A549 (cell line): ENCODE measurements at regions not wholly inside any gene's neighbourhood (a gene's known extent, or its start where the extent isn't known, plus 50 kb on each side); places are given as distances from the start of the nearest gene placed in this dataset.
A peak's percentile ranks its signal among the peaks of the same experiment; 100 is the strongest.

Experiments
- ATAC-seq, 2 experiments: fragments of 200-7000 bp in 1 of 2; fragments of >200 bp in 1 of 2; cut with Nextera tagmentation in 1 of 2; cut with Tn5 transposase in 1 of 2; 3 replicates each; pipeline versions ENCODE4 v1.8.0 to v1.9.1; 2018 to 2020; ENCODE audit warnings: mild to moderate bottlenecking in 1 of 2, moderate library complexity in 1 of 2
- CTCF ChIA-PET: fragments of 300-600 bp; sonication (Branson Sonifier 250); formaldehyde crosslinking; extraction: SDS; loops from one replicate; lab custom pipeline; 2021; ENCODE audit warnings: antibody characterized with exemption, inconsistent platforms; lab: Yijun Ruan, JAX
- POLR2A ChIA-PET: fragments of 350-600 bp; formaldehyde crosslinking; extraction: SDS; loops from one replicate; lab custom pipeline; 2021; ENCODE audit warnings: antibody characterized with exemption, inconsistent platforms; lab: Yijun Ruan, JAX
- DNase-seq, 2 experiments: peaks; one replicate each; pipeline versions ENCODE4 v3.0.0 to v3.0.0-alpha.2; 2011 to 2016; ENCODE audit warnings: low read depth in 1 of 2, low spot score in 1 of 2
- FAIRE-seq: peaks from 2 replicates; lab custom pipeline; 2011; peaks lifted over from hg19 to GRCh38; lab: Jason Lieb, UNC
- H3K27ac ChIP-seq, 2 experiments: fragments of >200 bp; sonication (Bioruptor Twin); formaldehyde crosslinking; 3 replicates each; pipeline ENCODE4 v1.5.1; 2016 to 2017
- H3K4me1 ChIP-seq: fragments of >200 bp; sonication (Bioruptor Twin); formaldehyde crosslinking; 3 replicates; pipeline ENCODE4 v1.6.1; 2016
- H3K4me2 ChIP-seq: fragments of >200 bp; sonication (Bioruptor Twin); formaldehyde crosslinking; 3 replicates; pipeline ENCODE4 v1.6.1; 2016
- H3K4me3 ChIP-seq: fragments of >200 bp; sonication (Bioruptor Twin); formaldehyde crosslinking; 3 replicates; pipeline ENCODE4 v1.5.1; 2016
- H3K9me3 ChIP-seq: fragments of >200 bp; sonication (Bioruptor Twin); formaldehyde crosslinking; 3 replicates; pipeline ENCODE4 v1.6.1; 2016
- CBX2 ChIP-seq: fragments of 200-600 bp; sonication (generic); IDR thresholded peaks from 2 replicates; pipeline ENCODE4 v1.6.1; 2016; ENCODE audit warnings: low read depth, mild to moderate bottlenecking, borderline replicate concordance
- CHD2 ChIP-seq: fragments of 150-350 bp; IDR thresholded peaks from 2 replicates; pipeline ENCODE4 v1.6.1; 2014; ENCODE audit warnings: low read length; ENCODE audit not compliant: partially characterized antibody
- EHF ChIP-seq: fragments of 250-450 bp; sonication (Bioruptor Pico); IDR thresholded peaks from 2 replicates; pipeline ENCODE4 v1.5.0; 2020; ENCODE audit warnings: mild to moderate bottlenecking
- FOSB ChIP-seq: fragments of 250-450 bp; sonication (Bioruptor Pico); IDR thresholded peaks from 2 replicates; pipeline ENCODE4 v1.5.0; 2020; ENCODE audit warnings: mild to moderate bottlenecking, moderate library complexity
- JUNB ChIP-seq: fragments of >200 bp; sonication (Bioruptor Twin); formaldehyde crosslinking; IDR thresholded peaks from 2 replicates; pipeline ENCODE4 v1.6.1; 2016
- KDM1A ChIP-seq: fragments of 200-600 bp; sonication (generic); IDR thresholded peaks from 2 replicates; pipeline ENCODE4 v1.6.1; 2016; ENCODE audit warnings: low read depth, mild to moderate bottlenecking
- MAFK ChIP-seq: fragments of 450-650 bp; IDR thresholded peaks from 2 replicates; pipeline ENCODE4 v1.6.1; 2014; ENCODE audit not compliant: partially characterized antibody
- MAZ ChIP-seq: fragments of 150-350 bp; IDR thresholded peaks from 2 replicates; pipeline ENCODE4 v1.6.1; 2014; ENCODE audit warnings: antibody characterized with exemption, low read depth, low read length, borderline replicate concordance
- NFE2L2 ChIP-seq: fragments of 150-350 bp; conservative IDR thresholded peaks from 2 replicates; pipeline ENCODE4 v1.6.1; 2014; ENCODE audit warnings: low read length
- PBX3 ChIP-seq: IDR thresholded peaks from 2 replicates; pipeline ENCODE4 v1.6.1; 2012
- POLR2A ChIP-seq: IDR thresholded peaks from 2 replicates; pipeline ENCODE4 v1.6.1; 2012; ENCODE audit warnings: mild to moderate bottlenecking, low read length
- POLR2AphosphoS2 ChIP-seq: conservative IDR thresholded peaks from 2 replicates; pipeline ENCODE4 v1.6.1; 2012; ENCODE audit warnings: low read length, improper control_type of control experiment, inconsistent platforms
- RARB ChIP-seq: fragments of 250-450 bp; sonication (Bioruptor Pico); IDR thresholded peaks from 2 replicates; pipeline ENCODE4 v1.8.0; 2021; ENCODE audit warnings: mild to moderate bottlenecking, moderate library complexity
- RCOR1 ChIP-seq: fragments of 150-350 bp; IDR thresholded peaks from 2 replicates; pipeline ENCODE4 v1.6.1; 2014; ENCODE audit warnings: antibody characterized with exemption, low read length, low read depth
- SMC3 ChIP-seq: fragments of >200 bp; sonication (Bioruptor Twin); formaldehyde crosslinking; IDR thresholded peaks from 3 replicates; pipeline ENCODE4 v1.6.1; 2018; ENCODE audit warnings: inconsistent platforms
- WGBS: methylation state at CpG from one replicate; pipeline ENCODE4 v1.1.6; 2017; ENCODE audit errors: missing lambda C conversion rate; 5-methylcytosine and 5-hydroxymethylcytosine counted together
- TF ChIP-seq, protein P1 (sequence below): fragments of 200-600 bp; sonication (generic); IDR thresholded peaks from 2 replicates; pipeline ENCODE4 v1.6.1; 2016; ENCODE audit warnings: antibody characterized with exemption, mild to moderate bottlenecking, moderate library complexity
- TF ChIP-seq, protein P2 (sequence below): fragments of >200 bp; sonication (Bioruptor Twin); formaldehyde crosslinking; IDR thresholded peaks from 2 replicates; pipeline ENCODE4 v1.6.1; 2016
- TF ChIP-seq, protein P3 (sequence below): fragments of 150-350 bp; IDR thresholded peaks from 2 replicates; pipeline ENCODE4 v1.6.1; 2014; ENCODE audit warnings: low read depth, mild to moderate bottlenecking, low read length

DNA sequence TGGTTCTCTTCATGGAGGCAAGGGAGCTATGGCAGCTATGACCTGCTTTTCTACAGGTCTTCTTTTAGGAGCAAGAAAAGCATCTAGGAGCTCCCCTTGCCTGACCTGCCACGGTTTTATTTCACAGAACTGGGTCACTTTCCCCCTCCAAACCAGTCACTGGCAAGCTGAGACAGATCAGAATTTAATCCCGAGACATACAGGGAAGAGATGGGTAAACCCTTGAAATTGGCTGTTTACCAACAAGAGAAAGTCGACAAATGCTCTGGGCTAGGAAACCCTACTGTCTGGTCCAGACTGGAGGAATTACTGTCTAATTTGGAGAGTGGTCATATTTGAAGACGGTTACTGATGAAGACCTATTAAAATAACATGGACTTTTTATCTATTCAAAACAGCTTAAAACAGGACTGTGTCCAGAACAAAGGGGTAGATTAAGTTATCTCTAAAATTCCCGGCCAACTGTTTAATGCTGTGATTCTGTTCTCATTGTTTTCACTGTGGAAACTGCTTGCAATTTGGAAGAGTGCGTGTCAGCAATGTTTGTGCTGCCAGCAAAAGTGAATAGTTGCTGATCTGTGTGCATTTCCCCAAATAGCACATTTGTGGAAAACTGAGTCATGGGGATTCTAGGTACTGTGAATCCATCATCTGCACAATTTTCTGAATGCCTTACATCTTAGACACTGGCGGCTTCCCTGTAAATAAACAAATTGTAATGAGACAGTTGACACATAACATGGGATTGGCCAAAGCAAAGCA, 73.4 kb upstream of the EEA1 start:
- FAIRE-seq (no peak), ATAC-seq (no peak), DNase-seq (no peak)
- 64% methylated on average over 7 of the region's 7 CpGs for WGBS
- H3K27ac ChIP-seq: no peak overlapping the region
- no peak overlapping the region for H3K4me3 ChIP-seq
- no peaks in the 10 kb centered on the region for H3K4me1 ChIP-seq
- no peak overlapping the region for H3K4me2 ChIP-seq
- H3K9me3 ChIP-seq: no peaks in the 10 kb centered on the region
- no peak for TF ChIP-seq FOSB (CRISPR knock-in tag)
- peak; percentile 1 for TF ChIP-seq MAFK
- ChIA-PET CTCF (interaction anchor here (0.7 to 5.9 kb wide), 4 partner anchors 15 to 417 kb away, joined by 3 to 28 read pairs (median 5); no protein-coding TSS in a partner anchor), POLR2A (interaction anchor here (0.6 to 0.7 kb wide), 2 partner anchors 388 to 857 kb away, joined by 3 read pairs; partner anchors contain the start of gene BTG1)

DNA sequence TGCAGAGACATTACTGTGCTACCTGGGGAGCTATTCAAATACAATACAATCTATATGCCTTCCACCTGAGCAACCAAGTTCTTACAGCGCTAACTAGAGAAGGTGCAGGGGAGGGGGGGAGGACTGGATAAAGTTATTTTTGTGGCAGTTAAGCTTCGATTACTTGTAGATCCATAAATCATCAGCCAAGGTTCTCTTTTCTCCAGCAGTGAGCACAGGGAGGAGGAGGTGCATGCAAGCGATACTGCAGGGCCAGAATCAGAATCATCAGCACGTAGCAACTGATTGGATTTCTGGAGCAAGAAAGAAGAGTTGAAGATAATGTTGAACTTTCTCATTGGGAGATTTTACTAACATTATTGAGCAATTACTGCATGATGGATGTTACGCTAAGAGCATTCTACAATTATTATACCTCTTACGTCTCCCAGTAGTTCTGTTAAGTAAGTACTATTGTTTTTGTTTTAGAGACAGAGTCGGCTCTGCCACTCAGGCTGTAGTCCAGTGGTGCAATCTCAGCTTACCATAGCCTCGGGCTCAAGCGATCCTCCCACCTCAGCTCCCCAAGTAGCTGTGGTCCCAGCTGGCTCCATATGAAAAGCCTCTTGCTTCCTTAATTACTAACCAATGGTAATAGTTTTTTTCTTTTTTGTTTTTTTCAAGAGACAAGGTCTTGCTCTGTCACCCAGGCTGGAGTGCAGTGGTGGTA, 74.6 kb upstream of the EEA1 start:
- Histone ChIP-seq H3K4me1 (no peaks in the 10 kb centered on the region), H3K27ac (no peak overlapping the region), H3K9me3 (no peaks in the 10 kb centered on the region), H3K4me2 (no peak overlapping the region), H3K4me3 (no peak overlapping the region)
- POLR2A ChIA-PET: no interaction called here
- CTCF ChIA-PET: interaction anchor here (1.1 to 5.9 kb wide), 5 partner anchors 17 to 416 kb away, joined by 3 to 28 read pairs (median 6); no protein-coding TSS in a partner anchor
- WGBS: 82% methylated on average over 9 of the region's 9 CpGs
- FAIRE-seq (no peak), ATAC-seq (no peak), DNase-seq (no peak)
- TF ChIP-seq, protein P1, sequence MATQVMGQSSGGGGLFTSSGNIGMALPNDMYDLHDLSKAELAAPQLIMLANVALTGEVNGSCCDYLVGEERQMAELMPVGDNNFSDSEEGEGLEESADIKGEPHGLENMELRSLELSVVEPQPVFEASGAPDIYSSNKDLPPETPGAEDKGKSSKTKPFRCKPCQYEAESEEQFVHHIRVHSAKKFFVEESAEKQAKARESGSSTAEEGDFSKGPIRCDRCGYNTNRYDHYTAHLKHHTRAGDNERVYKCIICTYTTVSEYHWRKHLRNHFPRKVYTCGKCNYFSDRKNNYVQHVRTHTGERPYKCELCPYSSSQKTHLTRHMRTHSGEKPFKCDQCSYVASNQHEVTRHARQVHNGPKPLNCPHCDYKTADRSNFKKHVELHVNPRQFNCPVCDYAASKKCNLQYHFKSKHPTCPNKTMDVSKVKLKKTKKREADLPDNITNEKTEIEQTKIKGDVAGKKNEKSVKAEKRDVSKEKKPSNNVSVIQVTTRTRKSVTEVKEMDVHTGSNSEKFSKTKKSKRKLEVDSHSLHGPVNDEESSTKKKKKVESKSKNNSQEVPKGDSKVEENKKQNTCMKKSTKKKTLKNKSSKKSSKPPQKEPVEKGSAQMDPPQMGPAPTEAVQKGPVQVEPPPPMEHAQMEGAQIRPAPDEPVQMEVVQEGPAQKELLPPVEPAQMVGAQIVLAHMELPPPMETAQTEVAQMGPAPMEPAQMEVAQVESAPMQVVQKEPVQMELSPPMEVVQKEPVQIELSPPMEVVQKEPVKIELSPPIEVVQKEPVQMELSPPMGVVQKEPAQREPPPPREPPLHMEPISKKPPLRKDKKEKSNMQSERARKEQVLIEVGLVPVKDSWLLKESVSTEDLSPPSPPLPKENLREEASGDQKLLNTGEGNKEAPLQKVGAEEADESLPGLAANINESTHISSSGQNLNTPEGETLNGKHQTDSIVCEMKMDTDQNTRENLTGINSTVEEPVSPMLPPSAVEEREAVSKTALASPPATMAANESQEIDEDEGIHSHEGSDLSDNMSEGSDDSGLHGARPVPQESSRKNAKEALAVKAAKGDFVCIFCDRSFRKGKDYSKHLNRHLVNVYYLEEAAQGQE: no peak
- TF ChIP-seq JUNB: no peak
- TF ChIP-seq POLR2AphosphoS2: no peak
- TF ChIP-seq, protein P2, sequence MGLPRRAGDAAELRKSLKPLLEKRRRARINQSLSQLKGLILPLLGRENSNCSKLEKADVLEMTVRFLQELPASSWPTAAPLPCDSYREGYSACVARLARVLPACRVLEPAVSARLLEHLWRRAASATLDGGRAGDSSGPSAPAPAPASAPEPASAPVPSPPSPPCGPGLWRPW: no peak
- no peak for TF ChIP-seq MAZ
- TF ChIP-seq NFE2L2: no peak
- TF ChIP-seq, protein P3, sequence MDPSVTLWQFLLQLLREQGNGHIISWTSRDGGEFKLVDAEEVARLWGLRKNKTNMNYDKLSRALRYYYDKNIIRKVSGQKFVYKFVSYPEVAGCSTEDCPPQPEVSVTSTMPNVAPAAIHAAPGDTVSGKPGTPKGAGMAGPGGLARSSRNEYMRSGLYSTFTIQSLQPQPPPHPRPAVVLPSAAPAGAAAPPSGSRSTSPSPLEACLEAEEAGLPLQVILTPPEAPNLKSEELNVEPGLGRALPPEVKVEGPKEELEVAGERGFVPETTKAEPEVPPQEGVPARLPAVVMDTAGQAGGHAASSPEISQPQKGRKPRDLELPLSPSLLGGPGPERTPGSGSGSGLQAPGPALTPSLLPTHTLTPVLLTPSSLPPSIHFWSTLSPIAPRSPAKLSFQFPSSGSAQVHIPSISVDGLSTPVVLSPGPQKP: no peak
- TF ChIP-seq KDM1A: no peak
- no peak for TF ChIP-seq RARB
- TF ChIP-seq PBX3: no peak
- TF ChIP-seq CHD2: no peak
- TF ChIP-seq POLR2A: no peak
- TF ChIP-seq SMC3: no peak
- TF ChIP-seq EHF: no peak
- no peak for TF ChIP-seq RCOR1
- TF ChIP-seq CBX2: no peak
